Endothelial cell of hepatic sinusoid (primary cell): ENCODE measurements at regions not wholly inside any gene's neighbourhood (a gene's known extent, or its start where the extent isn't known, plus 50 kb on each side); places are given as distances from the start of the nearest gene placed in this dataset.
"Not testable (repeated sequence)": the region's sequence is repeated elsewhere in the genome, so short reads cannot be mapped to it uniquely, and the experiment has no call there.

Experiments used
- in situ Hi-C: cut with HindIII; loops from 2 replicates; pipeline ENCODE4 v1.10.0; 2017; ENCODE audit warnings: low sequenced_read_pairs

DNA sequence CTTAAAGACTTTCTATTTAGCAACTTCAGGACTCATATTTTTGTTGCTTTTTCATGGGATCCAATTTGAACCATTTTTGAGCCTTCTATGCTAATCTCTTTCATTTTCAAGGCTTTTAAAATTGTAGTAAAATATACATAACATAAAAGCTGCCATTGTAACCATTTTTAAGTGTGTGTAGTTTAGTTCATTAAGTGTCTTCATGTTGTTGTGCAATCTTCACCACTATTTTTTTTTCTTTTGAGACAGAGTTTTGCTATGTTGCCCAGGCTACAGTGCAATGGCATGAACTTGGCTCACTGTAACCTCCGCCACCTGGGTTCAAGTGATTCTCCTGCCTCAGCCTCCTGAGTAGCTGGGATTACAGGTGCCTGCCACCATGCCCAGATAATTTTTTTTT, 451.6 kb downstream of the TMEM114 start:
- in situ Hi-C loops: no loop called here

DNA sequence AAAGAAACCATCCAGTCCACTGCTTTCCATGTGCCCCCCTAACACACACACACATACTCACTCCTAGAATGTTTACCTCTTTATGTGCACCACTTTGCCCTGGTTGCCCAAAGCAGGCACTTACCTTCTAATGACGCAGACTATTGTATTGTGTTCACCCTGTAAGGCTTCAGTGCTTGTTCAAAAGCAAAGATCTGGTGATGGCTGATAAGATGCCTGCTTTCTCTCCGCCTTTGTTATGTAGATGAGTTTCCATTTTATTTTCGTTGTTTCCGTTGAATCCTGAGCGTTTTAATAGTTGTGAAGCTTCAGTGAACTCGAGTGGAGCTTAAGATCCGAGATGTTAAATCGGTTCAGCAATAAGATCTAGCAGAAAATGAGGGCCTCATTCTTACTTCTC, 452.7 kb downstream of the TMEM114 start:
- in situ Hi-C loops: no loop called here

DNA sequence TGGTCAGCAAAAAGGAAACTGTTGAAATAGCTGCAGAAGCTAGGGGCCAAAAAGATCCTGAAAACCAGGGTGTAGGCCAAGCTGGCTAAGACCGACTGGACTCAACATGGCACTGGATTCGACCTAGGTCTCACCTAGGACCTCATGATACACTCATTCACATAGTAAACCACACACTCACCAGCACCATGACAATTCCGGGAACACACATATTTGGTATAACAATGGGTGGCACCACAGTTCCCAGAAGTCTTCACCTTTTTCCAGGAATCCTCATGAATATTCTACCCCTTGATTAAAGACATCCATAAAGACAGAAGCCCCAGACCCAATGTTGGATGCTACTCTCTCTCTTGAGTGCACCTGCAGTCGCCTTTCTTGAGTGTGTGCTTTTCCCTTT, 460.1 kb downstream of the TMEM114 start:
- in situ Hi-C loops: no loop called here

DNA sequence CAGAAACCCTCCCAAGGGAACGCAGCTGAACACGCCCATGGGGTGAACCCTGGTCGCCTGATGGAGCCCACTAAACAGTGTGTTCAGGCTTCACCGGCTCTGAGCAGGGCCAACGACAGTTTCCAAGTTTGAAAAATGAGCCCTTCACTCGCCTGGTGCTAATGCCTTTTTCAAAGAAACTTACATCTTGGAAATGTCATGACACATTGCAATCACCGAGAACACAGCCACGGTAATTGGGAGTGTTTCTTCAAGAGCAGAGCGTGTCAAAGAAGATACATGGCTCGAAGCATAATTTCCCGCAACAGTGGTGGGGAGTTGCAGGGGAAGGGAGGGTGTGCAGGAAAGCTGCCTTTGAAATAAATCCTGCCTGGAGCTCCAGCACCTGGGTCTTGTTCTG, 463.2 kb downstream of the TMEM114 start:
- in situ Hi-C loops: no loop called here

DNA sequence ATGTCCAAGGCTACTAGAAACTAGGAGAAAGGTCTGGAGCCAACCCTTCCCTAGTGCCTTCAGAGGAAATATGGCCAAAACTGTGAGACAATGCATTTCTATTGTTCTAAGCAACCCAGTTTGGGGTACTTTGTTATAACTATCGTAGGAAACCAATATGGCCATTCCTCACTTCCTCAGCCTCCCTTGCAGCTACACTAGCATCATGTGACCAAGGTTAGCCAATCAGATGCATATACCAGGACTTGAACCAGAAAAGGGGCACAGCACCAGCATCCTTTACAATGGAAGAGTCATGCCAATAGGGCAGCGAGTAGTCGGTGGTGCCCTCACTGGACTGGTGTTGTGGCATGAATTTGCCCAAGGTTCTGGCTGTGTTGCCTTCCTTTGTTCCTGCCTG, 464.0 kb downstream of the TMEM114 start:
- in situ Hi-C loops: no loop called here

DNA sequence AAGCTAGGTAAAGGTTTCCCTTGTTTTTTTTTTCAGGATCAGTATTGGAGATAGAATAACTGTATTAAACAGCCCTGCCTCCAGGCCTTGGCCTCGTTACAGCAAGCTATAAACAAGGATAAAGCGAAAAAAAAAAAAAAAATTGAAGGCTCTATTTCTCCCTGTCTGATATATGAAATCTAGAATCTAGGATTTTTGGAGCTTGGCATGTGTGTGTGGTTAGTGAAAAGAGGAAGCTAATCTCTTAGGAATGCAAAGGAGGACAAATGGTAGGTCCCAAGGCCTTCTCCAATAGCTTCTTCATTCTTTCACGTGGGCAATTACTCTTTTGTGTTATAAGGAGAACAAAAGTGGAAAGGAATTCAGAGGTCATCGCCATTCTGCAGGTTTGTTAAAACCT, 470.3 kb downstream of the TMEM114 start:
- in situ Hi-C loops: no loop called here

DNA sequence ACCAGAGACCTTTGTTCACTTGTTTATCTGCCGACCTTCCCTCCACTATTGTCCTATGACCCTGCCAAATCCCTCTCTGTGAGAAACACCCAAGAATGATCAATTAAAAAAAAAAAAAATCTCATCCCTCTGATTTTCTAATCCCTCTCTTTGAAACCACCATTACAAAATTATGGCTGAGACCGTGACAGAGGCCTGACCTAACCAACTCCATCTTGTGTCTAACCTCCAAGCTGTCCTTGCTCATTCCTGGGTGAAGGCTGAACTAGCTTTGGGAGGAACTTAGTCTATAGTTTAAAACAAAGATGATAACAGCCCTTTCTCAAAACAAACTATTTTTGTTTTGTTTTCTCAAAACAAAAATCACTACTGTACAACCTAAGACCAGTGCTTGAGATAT, 474.5 kb downstream of the TMEM114 start:
- in situ Hi-C loops: no loop called here

DNA sequence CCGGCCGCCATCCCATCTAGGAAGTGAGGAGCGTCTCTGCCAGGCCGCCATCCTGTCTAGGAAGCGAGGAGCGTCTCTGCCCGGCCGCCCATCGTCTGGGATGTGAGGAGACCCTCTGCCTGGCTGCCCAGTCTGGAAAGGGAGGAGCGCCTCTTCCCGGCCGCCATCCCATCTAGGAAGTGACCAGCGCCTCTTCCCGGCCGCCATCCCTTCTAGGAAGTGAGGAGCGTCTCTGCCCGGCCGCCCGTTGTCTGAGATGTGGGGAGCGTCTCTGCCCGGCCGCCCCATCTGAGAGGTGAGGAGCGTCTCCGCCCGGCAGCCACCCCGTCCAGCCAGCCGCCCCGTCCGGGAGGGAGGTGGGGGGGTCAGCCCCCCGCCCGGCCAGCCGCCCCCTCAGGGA, 475.4 kb downstream of the TMEM114 start:
- in situ Hi-C loops: not testable (repeated sequence)

DNA sequence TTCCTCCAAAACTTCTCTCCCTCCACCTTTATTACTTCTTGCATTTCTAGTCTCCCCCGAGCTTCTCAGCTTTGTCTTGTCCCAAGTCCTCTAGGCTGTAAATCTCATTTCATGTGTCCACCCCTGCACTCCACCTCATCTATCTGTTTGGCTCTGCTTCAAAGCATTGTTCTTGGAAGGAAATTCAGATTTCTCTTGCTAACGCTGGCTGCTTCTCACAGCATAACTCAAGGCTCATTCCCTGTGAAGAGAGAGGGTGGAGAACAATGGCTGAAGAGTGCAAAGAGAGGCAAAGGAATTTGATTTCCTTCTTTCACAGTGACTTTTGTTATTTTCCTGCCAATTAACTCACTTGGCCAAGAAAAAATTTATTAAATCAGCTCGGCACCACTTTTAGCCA, 476.5 kb downstream of the TMEM114 start:
- in situ Hi-C loops: no loop called here

DNA sequence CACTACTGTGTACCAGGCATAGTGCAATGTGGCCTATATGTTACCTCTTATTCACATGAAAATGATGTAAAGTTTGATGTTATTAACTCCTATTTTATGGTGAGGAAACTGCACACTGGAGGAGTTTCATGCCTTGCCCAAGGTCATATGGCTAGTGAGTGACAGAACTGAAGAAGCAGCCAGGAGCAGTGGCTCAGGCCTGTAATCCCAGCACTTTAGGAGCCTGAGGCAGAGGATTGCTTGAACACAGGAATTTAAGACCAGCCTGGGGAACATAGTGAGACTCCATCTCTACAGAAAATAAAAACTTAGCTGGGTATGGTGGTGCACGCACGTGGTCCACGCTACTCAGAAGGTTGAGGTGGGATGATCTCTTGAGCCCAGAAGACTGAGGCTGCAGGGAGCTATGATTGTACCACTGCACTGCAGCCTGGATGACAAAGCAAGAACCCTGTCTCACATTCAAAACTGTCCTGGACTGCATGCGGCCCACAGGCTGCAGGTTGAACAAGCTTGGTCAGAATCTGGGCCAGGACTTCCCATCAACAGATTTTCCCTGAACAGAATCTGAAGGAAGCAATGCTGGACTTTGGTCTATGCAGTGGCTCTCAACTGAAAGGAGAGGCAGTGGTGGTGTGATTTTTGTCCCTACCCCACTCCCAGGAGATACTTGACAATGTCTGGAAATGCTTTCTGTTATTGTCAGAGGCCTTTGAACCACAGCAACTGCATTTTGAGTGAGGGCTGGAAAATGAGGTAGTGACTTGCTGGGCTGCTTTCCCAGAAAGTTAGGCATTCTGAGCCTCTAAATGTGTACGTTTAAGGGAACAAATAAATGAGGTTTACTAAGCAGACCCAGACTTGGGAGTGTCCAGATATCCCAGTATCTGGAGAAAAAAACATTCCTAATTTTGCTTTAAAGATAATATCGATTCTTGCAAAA, 479.5 kb downstream of the TMEM114 start:
- in situ Hi-C loops: no loop called here

DNA sequence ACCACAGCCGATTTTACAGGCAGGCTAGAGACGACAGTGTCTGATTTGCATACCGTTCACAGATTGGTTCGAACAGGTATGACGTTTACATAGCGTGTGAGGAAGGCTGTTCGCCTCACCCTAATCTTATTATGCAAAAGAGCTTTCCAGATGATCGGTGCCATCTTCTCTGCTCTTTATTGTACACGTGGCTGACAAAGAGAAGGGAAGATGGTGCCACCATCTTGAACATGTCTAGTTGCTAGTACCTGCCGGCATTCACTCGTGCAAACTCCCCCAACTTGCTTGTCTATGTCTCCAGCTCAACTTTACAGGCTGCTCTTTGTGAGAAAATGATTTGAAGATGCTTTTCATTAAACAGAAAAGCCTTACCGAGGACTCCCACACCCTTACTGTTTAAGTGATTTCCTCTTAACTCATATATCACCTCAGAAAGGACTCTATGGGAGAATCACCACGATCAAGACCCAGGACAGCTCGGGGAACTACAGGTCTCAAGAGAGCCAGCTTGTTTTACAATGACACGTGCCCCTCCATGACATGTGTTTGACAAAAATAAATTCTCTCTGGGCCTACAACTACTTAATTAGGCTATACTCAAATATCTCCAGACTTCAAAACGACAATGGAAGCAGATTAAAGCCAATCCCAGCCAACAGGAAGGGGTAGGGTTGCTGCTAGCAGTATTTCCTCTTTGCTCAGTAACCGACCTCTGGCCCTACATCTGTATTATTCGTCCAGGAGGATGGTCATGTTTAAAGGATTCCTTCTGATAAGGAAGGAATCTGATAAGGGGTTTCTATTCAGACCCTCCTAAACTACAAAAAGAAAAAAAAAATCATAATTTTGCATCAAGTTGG, 480.6 kb downstream of the TMEM114 start:
- in situ Hi-C loops: no loop called here

DNA sequence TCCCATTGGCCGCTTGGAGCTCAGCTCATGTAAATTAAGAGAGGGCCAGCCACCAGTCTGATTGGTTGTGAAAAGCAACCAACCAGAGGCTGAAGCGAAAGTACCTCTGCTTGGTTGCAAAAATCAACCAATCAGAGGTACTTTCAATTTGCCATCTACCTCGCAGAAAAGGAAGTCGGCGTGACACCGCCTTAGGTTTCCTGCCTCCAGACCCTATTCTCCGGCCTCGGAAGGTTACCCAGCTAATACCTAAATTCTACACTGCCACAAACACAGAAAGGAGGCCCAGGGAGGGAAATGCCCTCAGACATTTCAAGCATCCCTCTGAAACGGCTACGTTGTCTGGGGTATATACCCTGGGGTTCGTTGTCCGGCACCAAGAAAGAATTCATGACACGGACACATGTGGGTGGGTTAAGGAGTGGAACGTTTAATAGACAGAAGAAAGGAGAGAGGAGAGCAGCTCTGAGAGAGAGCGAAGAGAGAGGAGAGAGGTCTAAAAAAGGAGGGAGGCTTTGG, 481.3 kb downstream of the TMEM114 start:
- in situ Hi-C loops: no loop called here

DNA sequence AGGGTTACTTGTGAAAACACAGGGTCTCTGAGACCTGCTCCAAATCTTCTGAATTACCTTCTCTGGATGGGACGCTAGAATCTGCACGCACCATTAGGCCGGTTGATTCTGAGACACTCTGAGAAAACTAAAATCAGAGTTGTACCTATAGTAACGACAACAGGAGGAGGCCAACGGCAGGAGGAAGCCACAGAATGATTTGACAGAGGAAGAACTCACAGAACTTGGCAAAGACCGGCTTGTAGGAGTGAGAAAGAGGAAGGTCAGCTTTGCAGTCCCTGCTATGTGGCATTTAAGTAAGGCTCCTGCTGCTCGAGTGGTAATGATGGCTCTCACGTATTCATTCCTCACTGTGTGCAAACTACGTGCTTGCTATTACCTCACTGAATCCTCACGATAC, 483.0 kb downstream of the TMEM114 start:
- in situ Hi-C loops: no loop called here

DNA sequence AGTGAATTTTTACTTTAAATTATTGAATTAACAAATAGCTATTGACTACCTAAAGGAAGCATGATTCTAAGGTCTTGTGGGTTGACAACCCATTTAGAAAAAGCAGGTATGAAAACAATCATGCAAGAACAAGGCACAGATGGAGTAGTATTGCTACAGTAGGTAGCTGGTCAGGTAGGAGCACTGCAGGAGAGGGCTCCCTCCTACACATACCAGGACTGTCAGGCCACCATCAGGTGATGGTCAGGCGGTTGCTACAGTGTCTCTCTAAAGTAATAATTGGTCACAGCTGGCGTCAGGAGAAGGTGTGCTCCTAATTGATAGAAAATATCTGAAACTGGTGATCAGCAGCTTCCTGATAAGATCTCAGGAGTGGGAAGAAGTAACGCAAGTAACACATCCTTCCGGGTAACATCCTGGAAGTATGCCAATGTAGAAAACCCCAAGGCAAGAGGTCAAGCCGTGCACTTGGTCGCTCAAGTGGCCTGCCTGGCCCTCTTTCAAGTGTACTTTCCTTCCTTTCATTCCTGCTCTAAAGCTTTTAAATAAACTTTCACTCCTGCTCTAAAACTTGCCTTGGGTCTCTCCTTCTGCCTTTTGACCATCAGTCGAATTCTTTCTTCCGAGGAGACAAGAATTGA, 486.5 kb downstream of the TMEM114 start:
- in situ Hi-C loops: no loop called here

DNA sequence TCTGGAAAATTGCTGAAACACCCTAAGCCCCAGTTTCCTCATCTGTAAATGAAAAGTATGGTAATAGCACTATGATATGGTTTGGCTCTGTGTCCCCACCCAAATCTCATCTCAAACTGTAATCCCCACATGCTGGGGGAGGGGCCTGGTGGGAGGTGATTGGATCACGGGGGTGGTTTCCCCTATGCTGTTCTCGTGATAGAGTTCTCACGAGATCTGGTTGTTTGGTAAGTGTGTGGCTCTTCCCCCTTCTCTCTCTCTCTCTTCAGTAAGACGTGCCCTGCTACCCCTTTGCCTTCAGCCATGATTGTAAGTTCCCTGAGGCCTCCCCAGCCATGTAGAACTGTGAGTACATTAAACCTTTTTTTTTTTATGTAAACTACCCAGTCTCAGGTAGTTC, 490.7 kb downstream of the TMEM114 start:
- in situ Hi-C loops: no loop called here

DNA sequence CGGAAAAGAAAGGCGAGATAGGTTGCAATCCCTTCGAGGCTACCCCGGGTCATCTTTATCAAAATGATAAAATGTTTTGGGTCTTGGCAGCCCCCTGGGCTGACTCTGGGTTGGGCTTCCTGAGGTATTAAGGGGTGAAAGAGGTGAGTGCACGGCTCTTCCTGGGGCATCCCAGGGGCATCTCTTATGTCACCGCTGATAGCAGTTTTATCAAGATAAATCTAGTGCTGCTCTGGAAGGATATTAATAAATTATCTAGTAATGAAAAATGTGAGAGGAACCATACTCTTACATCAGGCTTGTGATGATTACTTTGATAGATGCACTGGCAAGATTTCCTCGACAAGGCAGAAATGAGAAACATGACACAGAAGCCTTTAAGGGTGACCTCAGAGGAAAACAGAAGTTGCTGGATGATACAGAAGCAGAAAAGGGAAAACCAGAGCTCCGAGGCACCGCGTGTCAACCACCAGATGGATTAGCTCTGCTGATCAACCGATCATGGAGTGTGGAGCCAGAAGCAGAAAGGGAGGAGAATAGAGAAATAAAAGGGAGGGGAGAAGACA, 491.3 kb downstream of the TMEM114 start:
- in situ Hi-C loops: no loop called here

DNA sequence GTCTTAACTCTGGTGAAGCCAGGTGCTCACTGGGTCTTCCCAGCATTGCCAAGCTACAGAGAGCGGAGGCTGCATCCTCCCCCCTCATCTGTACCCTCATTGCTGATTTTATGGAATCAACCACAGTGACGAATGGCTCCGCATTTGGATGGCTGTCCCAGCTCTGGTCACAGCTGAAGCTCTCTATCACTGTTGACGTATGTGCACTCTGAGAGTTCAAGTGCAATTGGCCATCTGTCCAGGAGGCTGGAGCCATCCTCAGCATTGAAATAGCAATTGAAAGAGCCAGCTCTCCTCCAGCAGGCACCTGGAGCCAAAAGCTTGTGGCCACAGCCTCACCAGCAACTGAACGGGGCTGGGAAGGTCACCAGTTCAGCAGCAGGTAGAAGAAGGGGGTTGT, 494.1 kb downstream of the TMEM114 start:
- in situ Hi-C loops: no loop called here

DNA sequence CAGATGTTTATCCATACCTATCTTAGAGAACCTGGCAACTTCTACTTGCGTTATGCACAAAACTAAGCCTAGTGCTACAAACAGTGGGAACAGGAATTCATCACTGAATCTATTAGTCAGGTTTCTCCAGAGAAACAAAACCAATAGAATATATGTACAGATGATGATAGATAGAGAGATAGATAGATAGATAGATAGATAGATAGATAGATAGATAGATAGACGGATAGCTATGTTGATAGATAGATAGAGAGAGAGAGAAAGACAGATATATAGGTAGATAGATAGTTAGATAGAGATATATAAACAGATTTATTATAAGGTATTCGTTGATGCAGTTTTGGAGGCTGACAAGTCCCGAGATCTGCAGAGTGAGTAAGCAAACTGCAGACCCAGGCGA, 495.6 kb downstream of the TMEM114 start:
- in situ Hi-C loops: no loop called here

DNA sequence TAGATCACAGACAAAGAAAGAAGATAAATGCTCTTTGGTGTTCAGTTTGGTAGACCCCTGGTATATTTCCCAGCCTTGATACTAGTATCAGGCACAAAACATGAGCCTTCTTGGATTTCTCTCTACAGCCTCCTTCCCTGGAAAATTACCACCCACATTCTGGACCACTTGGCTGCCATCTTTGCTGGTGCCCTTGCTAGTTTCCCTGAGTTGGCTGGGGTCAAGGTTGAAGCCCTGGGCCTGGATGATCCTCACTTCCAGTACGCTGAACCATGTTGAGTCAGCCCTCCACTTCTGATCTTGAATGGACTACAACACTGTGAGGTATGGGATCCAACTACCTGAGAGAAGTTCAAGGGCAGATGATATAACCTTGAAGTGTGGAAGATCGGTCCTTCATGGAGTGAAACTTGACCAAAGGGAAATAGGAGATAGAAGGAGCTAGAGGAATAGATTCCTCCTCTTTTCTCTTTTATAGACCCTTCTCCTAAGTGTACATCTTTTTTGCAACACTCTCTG, 501.4 kb downstream of the TMEM114 start:
- in situ Hi-C loops: no loop called here

DNA sequence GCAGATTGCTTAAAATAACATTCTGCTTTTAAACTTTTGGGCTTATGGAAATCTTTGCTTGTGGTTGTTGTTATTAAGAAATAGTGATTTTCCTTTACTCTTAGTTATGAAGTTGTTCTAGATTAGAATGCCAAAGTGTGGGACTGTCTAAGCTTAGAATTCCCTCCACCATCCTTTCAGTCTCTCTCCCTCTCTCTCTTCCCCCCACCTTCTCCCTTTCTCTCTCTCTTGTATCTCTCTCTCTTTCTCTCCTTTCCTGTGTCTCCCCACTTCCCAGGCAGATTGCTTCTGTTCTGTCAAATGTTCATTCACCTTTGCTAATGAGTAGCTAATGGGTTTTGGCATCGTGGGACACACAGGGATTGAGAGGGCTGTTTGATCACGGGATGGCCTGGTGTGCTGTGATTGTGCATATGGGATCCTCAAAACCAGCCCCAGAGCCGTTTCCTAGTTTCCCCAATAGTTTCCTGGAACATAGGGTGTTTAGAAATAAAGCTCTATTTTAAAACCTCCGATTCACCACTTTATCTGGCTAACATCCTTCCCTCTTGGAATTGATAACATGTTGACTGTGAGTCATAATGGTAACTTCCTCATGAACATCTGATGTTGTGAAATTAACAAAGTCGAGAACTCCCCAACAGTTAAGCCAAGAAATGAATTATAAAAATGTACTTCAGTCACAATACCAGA, 502.6 kb downstream of the TMEM114 start:
- in situ Hi-C loops: no loop called here
